H1 (cell line): ENCODE measurements at regions not wholly inside any gene's neighbourhood (a gene's known extent, or its start where the extent isn't known, plus 50 kb on each side); places are given as distances from the start of the nearest gene placed in this dataset.

Experiments used
- ATF2 ChIP-seq: IDR thresholded peaks from 2 replicates; pipeline ENCODE4 v1.6.1; 2012; ENCODE audit warnings: low read length, inconsistent platforms
- CEBPB ChIP-seq: IDR thresholded peaks from 2 replicates; pipeline ENCODE4 v1.6.1; 2012; ENCODE audit warnings: low read depth, low read length
- TCF12 ChIP-seq: IDR thresholded peaks from 2 replicates; pipeline ENCODE4 v1.6.1; 2011; ENCODE audit warnings: low read depth, mild to moderate bottlenecking, low read length

GRCh38 chr4:45188501-45188900 is 462.1 kb upstream of the GNPDA2 start (continued):
- TF ChIP-seq ATF2 (no peak), CEBPB (no peak), TCF12 (no peak)
